Nephron progenitor cell (in vitro differentiated cells): ENCODE measurements at regions not wholly inside any gene's neighbourhood (a gene's known extent, or its start where the extent isn't known, plus 50 kb on each side); places are given as distances from the start of the nearest gene placed in this dataset.

Experiments
- DNase-seq: peaks from one replicate; pipeline ENCODE4 v3.0.0; 2021
- H3K27ac Mint-ChIP-seq: 2 replicates; pipeline ENCODE4 v1.8.0; 2021; ENCODE audit warnings: mild to moderate bottlenecking, moderate library complexity, mixed read lengths
- H3K27me3 Mint-ChIP-seq: 2 replicates; pipeline ENCODE4 v1.8.0; 2021; ENCODE audit warnings: mild to moderate bottlenecking, low read depth, mixed read lengths; ENCODE audit not compliant: poor library complexity
- H3K36me3 Mint-ChIP-seq: 2 replicates; pipeline ENCODE4 v1.8.0; 2021; ENCODE audit warnings: low read depth, mixed read lengths
- H3K4me1 Mint-ChIP-seq: 2 replicates; pipeline ENCODE4 v1.8.0; 2021; ENCODE audit warnings: mixed read lengths
- H3K4me3 Mint-ChIP-seq: 2 replicates; pipeline ENCODE4 v1.8.0; 2021; ENCODE audit warnings: mild to moderate bottlenecking, moderate library complexity, mixed read lengths
- H3K9me3 Mint-ChIP-seq: 2 replicates; pipeline ENCODE4 v1.8.0; 2021; ENCODE audit warnings: mild to moderate bottlenecking, moderate library complexity, mixed read lengths
- CTCF ChIP-seq: fragments of 200-600 bp; sonication (generic); IDR thresholded peaks from 2 replicates; pipeline ENCODE4 v1.5.0; 2021; ENCODE audit warnings: antibody characterized with exemption

DNA sequence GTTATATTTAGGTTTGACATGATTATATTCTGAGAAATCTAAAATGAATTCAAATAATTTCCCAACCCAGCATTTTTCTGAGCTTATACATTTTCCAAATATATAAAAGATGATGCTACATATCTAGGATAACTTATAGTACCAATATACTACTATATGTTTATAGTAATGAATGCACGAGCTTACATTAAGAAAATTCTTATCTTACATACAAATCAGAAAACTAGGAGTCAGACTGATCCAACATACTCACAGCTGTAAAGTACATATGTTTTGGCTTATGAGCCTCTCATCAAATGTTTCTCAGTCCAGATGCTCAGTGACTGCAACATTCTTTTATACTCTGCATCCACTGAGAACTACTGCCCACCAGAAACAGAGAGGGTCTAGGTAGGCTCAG, 491.3 kb upstream of the KLF12 start:
- Mint-ChIP-seq H3K4me1 (peaks cover 2% of the 10 kb centered on the region), H3K36me3 (no peaks in the 10 kb centered on the region)

GRCh38 chr13:74623761-74624160, 489.6 kb upstream of the KLF12 start:
- Mint-ChIP-seq H3K9me3 (peaks cover 5% of the 10 kb centered on the region), H3K36me3 (no peaks in the 10 kb centered on the region), H3K4me3 (no peak overlapping the region), H3K4me1 (peaks cover 14% of the 10 kb centered on the region), H3K27me3 (no peaks in the 10 kb centered on the region), H3K27ac (no peak overlapping the region)
- no peak for DNase-seq
- no peak for TF ChIP-seq CTCF

More for the DNA sequence above, 491.3 kb upstream of the KLF12 start:
- TF ChIP-seq CTCF = no peak
- DNase-seq = no peak
- H3K27me3 Mint-ChIP-seq = no peaks in the 10 kb centered on the region
- no peak overlapping the region for H3K4me3 Mint-ChIP-seq
- H3K9me3 Mint-ChIP-seq = peaks cover 5% of the 10 kb centered on the region
- H3K27ac Mint-ChIP-seq = no peak overlapping the region

DNA sequence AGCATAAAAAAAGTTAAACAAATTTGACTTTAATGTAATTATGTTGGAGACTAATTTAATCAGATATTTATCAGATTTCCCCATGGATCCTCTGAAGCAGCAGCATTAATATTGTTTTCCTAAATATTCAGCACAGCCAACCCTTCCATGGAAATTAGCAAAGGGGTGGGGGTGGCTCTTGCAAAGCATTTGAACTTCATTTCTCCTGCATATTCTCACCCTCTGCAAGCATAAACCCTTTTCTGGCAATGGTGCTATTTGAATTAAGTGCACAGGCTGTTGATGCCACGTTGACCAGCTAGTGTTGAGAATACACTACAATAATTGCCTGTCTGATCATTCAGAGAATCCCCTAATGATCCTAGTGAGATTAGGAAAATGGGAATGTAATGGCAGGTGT, 488.1 kb upstream of the KLF12 start:
- Mint-ChIP-seq H3K36me3 (no peaks in the 10 kb centered on the region), H3K27ac (no peak overlapping the region), H3K27me3 (no peaks in the 10 kb centered on the region), H3K4me3 (no peak overlapping the region), H3K4me1 (peaks cover 14% of the 10 kb centered on the region), H3K9me3 (peaks cover 5% of the 10 kb centered on the region)
- no peak for DNase-seq
- no peak for TF ChIP-seq CTCF

DNA sequence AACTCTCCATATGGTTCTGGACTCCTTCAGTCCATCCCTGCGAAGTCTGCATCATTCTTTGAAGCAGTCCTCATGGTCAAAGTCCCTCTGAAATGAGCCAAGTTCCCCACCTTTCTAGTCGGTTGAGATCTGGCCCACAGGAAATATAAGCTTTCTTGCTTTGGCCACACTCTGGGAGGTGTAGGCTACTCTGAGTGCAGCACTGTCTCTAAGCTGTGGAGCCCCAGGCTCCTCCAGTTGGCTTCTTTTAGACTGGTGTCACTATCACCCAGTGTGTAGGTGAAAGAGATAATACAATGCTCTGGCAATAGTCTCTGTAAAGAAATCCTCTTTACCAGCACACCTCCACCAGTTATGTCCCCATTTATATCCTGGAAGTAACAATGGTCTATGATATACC, 486.5 kb upstream of the KLF12 start:
- no peak overlapping the region for H3K4me3 Mint-ChIP-seq
- TF ChIP-seq CTCF = no peak
- peak overlapping the region; percentile 81 for H3K27ac Mint-ChIP-seq
- H3K36me3 Mint-ChIP-seq = no peaks in the 10 kb centered on the region
- no peaks in the 10 kb centered on the region for H3K27me3 Mint-ChIP-seq
- H3K9me3 Mint-ChIP-seq = peaks cover 5% of the 10 kb centered on the region
- DNase-seq = no peak
- peaks cover 14% of the 10 kb centered on the region for H3K4me1 Mint-ChIP-seq

GRCh38 chr13:74620308-74620707, 486.1 kb upstream of the KLF12 start:
- peak overlapping the region; percentile 81 for H3K27ac Mint-ChIP-seq
- no peaks in the 10 kb centered on the region for H3K27me3 Mint-ChIP-seq
- TF ChIP-seq CTCF = no peak

DNA sequence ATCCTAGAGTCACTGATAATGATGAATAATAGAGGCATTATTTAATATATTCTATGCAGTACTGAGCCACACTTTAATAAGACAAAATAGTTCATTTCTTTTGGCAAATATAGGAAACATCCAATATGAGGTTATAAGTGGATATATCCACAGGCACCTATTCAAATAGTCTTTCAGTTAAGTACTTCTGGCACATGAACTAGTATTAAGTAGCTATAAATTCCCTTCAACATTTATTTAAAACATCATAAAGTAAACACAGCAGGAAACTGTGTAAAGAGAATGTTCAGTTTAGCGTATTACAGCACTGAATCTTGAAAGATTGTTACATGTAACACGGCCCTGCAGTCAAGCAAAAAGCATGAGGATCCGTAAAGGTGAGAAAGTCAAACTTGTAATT, 463.3 kb upstream of the KLF12 start:
- no peak for TF ChIP-seq CTCF
- no peak for DNase-seq
- peaks cover 2% of the 10 kb centered on the region for H3K27me3 Mint-ChIP-seq
- H3K9me3 Mint-ChIP-seq = no peaks in the 10 kb centered on the region
- no peaks in the 10 kb centered on the region for H3K36me3 Mint-ChIP-seq
- no peak overlapping the region for H3K4me3 Mint-ChIP-seq
- H3K27ac Mint-ChIP-seq = no peak overlapping the region
- H3K4me1 Mint-ChIP-seq = no peaks in the 10 kb centered on the region

More at GRCh38 chr13:74620308-74620707, 486.1 kb upstream of the KLF12 start:
- Mint-ChIP-seq H3K36me3 (no peaks in the 10 kb centered on the region), H3K4me3 (no peak overlapping the region), H3K9me3 (peaks cover 5% of the 10 kb centered on the region), H3K4me1 (peaks cover 14% of the 10 kb centered on the region)
- no peak for DNase-seq
